GM19397 (cell line): ENCODE measurements at regions not wholly inside any gene's neighbourhood (a gene's known extent, or its start where the extent isn't known, plus 50 kb on each side); places are given as distances from the start of the nearest gene placed in this dataset.

Experiments used
- ATAC-seq: cut with Tn5 transposase; IDR thresholded peaks from one replicate; pipeline ENCODE4 v1.9.1; 2021; ENCODE audit warnings: mild to moderate bottlenecking, moderate library complexity; ENCODE audit not compliant: unreplicated experiment

DNA sequence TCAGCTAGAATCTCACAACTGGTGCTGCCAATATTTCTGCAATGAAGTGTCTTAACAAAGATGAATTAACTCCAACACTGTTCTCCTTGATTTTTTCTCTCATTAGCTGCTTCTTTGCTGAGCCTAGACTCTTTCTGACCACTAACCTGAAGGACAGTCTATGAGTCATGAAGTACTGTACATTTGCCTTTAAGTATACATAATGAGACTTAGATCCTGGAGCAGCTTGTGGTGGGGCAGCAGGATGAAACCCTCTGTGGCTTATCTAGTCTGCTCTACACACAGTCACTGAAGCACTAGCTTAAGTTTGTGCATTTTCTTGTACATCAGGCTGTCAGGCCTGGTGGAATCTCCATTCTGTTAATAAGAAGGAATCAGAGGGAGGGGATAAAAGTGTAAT, 307.4 kb upstream of the SMIM31 start:
- no peak for ATAC-seq

DNA sequence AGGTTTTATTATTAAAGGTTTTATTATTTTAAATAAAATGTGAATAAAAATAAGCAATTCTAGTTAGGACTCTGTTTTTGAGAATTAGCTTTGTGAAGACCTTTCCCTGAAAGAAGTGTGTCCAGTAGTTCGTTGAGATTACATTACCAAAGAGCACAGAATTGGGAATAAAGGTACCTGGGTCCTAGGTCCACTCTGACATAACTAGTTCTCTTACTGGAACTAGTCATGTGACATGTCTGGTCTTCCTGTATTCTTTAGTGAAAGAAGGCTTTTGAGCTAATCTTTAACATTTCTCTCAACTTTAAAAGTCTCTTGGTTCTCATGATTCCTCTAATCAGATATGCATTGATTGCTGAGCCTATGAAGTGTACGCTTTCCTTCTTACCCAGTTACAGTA, 292.0 kb upstream of the SMIM31 start:
- ATAC-seq, result no peak

DNA sequence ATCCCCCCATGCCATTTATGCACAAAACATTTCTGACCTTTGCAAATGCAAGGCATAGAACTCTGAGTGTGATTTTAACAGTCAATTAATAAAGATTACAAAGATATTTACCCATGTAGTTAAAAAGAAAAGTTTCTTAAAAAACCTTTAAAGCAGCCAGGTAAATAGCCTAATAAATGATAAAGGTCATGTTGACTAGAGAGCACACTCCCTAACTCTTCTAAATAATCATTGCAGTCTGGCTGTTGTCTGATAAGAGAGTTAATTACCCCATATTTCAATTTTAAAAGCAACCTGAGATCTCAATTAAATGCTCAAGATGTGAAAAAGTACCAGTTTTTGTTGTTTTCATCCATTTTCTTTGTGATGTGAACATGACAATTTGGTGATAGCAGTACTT, 291.5 kb upstream of the SMIM31 start:
- ATAC-seq, result no peak

DNA sequence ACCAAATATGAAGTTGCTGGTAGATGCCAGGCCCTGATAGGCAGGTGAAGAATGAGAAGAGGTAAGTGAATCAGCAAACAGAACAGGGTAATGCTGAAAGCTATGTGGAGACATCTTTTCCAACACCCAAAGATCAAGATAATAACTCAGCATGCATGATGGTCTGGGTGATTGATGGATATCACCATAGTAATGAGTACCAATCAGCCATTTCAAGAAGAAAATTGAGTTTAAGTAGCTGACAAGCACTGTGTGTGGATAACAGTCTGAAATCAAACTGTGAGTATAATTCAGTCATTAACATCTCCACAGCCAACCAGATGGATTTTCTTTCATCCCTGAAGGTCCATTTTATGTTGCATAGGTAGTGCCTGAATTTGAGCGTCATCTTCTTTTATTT, 289.6 kb upstream of the SMIM31 start:
- ATAC-seq, result no peak

DNA sequence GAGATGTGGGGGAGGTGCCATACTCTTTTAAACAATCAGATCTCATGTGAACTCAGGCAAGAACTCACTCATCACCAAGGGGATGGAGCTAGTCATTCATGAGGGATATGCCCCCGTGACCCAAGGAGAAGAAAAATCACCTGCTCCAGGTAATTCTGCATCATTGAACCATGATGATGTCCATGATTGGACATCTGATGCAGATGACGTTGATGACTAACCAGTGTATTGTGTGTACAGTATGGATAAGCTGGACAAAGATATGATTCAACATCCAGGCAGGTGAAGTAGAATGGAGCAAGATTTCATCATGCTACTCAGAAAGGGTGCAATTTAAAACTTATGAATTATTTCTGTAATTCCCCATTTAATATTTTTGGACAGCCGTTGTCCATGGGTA, 286.4 kb upstream of the SMIM31 start:
- ATAC-seq, result no peak

DNA sequence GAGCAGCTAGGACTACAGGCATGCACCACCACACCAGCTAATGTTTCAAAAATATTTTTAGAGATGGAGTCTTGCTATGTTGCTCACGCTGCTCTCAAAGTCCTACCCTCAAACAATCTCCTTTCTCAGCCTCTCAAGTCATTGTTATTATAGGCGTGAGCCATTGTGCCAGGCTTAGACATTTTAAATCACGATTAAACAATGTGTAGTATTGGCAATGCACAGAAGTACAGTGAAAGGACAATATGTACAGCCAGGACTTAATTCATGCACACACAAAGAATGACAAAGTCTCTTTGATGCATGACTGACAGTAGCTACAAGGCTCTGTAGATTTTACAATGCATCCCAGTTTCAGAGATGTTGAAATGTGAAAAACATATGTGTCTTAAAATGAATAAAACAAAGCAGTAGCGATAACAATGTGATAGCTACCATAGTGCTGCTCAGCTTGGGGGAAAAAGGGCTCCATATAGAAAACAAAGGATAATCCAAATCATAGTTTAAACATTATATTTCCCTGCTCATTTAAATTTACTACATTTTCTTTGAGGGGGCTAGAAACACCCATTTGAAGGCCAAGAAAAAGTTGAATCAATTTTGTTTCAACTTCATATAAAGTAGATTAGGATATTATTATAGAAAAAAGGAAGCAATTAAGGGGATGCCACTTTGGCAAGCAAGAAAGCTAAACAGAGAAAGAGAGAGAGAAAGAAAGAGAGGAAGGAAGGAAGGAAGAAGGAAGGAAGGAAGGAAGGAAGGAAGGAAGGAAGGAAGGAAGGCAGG, 272.4 kb upstream of the SMIM31 start:
- ATAC-seq, result no peak

DNA sequence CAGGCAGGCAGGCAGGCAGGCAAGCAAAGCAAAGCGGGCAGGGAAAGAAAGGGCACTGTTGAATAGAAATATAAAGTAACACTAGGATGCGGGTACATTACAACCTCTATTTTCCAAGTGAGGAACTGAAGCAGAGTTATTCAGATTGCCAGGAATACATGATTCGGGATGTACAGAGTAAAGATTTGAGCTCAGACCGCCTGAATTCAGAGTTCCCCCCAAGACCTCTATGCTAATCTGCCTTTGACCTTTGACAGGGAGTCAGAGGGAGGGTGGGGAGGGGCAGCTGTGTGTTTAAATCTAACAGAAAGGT, 271.9 kb upstream of the SMIM31 start:
- ATAC-seq, result no peak

DNA sequence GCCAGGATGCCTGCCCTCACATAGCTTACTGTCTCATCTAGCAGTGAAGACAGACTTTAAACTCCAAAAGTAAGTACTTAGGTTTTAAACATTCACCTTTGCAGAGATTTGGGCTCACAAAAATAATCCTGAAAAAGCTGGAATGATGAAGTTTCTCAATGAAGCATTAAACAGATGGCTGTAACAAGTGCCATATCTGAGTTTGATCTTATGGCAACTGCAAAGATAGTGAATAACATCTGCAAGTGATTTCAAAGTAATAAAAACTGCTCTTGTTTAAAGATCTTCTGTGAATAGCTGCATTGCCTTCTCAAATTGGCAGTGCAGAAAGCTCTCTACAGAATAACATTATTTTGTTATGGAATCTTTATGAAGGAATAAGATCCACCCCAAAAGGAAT, 271.2 kb upstream of the SMIM31 start:
- no peak for ATAC-seq

DNA sequence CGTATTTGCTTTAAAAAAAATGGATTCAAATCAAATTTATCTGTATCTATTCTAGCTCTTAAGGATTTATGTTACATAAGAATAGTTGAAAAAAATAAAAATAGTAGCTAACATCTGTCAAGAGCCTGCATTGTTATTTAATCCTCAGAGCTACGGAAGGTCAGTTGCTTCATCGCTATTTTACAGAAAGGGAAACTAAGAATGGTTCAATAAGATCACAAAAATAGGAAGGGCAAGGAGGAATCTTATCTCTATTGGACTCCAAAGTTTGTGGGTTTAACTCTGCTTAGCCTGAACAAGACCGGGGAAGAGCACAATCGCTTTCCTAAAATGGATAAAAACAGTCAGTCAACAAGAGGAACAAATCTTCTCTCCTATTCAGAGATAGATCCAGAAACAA, 270.2 kb upstream of the SMIM31 start:
- no peak for ATAC-seq

DNA sequence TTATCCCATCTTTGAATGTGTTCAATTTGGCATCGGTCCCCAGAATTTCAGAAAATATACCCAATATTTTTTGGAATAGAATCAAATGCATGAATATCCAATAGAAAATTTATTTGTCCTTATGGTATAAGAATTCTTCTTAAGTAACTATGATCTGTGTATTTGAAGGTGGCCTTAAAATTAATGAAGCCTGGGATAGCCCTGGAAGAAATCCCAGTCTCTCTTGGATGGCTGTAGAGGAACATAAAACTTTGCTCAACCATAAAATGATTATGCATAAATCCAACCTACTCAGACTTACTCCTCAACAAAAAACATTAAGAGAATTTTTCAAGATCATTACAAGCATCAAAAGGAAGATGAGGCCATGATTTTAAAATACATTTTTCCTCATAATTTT, 269.4 kb upstream of the SMIM31 start:
- ATAC-seq, result no peak

DNA sequence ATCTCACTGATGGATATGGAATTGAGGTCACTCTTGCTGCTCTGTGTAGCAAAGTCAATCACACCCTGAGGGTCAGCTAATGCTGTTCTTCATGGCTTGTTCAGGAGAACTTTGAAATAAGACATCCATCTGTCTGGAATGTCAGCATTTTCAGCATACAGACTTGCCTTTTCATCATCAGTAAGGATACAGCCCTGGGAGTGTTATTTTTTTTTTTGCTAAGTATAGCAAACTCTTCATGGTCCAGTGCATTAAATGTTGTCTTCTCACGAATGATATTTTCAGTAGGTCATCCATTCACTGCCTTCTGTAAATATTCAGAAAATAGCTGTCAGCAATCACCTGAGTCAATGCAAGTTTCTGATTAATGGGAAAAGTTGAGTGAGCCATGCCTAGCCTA, 268.8 kb upstream of the SMIM31 start:
- ATAC-seq, result no peak

DNA sequence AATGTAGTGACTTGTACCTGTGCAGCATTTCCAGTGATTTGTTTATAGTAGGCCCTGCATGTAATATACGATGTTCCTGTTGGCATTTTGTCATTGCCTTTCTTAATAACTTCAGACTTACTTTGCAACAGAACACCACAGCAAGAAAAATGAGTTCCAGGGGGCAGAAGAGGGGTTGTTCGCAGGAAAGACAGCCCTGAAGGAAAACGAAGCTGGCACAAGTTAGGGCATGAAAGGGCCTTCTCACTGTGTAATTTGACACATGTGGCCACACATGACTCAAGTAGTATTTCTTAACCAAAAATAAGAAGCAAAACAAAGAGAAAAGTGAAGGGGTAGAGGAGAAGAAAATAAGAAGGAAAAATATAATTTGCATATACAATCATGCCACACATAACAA, 265.8 kb upstream of the SMIM31 start:
- no peak for ATAC-seq

DNA sequence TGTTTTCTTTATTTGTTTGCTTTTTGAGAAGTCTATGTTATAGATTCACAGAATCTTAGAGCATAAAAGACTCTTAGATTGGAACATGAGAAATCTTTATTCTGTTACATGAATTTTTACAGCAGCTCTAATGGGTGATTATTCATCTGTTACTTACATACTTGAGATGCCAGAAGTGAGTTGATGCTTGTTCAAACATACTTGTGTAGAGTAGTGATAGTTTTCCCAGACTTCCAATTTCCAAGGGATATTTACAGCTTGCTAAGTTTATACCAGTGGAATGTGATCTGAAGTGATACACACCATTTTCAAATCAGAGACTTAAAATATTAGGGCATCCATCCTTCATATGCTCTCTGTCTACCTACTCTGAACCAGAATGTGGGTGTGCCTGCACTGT, 252.9 kb upstream of the SMIM31 start:
- ATAC-seq, result no peak

DNA sequence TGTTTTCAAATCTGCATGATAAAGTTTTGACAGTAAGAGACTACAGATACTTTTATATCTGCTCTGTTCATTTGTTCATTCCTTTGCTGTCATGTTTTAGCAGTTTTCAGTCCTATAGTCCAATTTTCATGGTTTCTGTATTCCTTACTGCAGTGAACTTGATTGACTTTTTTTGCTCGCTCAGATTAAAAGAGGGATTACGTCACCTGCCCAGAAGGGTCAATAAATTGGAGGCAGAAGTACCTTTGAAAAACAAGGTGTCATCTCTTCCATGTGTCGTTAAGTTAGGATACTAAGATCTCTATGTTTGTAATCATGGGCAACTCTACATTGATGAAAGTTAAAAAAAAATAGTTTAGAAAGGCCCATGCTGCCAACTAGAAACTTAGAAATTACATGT, 250.1 kb upstream of the SMIM31 start:
- ATAC-seq, result no peak

DNA sequence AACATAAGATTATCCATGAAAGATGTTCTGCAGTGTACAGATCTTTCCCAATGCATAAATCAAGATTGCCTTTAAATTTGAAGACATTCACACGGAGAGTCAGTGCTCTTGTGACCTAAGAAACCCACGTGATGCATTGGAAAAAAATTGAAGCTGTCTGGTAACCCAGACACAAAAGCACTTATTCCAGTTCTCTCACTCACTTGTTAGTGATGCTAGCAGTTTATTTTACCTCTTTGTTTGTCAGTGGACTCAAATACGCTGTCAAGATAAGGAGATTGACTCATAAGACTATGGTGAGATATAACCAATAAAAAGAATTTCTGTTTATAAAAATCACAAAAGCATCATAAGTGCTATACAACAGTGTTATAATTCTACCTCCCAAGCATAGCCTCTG, 245.8 kb upstream of the SMIM31 start:
- no peak for ATAC-seq

DNA sequence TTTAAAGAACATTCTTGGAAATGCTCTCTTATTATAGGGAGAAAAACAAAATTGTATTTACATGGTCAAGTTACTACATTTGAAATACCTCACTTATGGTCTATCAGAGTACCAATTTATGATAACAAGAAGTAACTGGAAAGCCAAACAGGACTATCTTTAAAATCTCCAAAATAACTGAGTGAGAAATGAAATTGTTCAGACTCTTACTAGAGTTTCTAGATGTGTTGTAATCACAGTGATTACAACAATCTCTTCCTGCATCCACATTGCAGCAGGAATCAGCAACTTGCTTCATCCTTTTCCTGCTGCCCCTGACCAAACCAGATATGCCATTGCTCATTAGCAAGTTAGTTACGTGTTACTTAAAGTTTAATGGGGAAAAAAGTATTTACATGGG, 245.2 kb upstream of the SMIM31 start:
- no peak for ATAC-seq

DNA sequence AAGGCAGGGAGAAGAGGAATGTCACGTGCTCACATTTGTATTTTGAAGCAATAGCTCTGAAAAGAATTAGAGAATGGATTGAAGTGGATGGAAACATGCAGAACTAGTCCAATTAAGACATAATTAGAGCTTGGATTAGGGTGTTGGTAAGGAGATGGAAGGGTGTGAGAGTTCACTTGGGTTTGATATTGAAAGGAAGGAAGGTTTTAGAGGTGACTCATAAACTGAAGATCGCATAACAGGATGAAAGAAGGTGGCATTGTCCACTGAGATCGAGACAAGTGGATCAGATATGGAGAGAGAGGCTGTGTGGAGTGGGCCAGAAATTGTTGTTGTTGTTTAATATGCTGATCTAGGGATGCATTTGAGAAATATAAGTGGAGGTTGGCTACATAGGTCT, 244.0 kb upstream of the SMIM31 start:
- ATAC-seq, result no peak

DNA sequence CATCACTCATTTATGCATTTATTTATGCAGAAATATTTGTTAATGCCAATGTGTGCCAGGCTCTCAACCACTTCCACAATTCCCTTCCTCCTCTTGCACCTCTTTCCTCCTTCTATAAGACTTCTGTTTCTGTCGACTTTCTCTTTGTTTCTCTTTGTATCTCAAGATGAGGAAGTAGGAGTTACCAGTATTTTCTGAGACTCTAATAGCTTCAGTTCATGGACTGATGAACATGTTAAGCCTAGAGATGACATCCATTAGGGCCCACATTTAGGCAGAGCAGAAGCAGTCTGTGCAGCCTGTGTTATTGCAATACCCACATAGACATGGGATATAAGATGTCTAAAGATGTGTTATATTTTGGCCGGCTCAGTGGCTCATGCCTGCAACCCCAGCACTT, 241.8 kb upstream of the SMIM31 start:
- ATAC-seq, result no peak

DNA sequence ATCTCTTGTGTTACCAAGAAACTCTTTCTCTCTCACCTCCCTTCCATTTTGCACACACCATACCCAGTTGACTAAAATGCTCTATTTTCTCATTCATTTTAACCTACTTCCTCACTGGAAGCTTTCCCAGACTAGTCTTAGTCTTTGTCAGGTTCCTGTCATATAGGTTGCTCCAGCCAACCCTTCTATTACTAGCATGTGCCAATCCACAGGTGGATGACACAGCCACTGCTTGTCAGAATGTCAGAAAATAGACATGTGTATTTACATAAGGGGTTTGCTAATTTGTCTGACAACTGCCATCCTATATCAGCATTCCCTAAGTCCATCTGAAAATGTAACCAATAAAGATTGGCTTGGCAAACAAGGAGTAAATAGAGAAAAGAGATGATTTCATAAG, 239.2 kb upstream of the SMIM31 start:
- no peak for ATAC-seq

DNA sequence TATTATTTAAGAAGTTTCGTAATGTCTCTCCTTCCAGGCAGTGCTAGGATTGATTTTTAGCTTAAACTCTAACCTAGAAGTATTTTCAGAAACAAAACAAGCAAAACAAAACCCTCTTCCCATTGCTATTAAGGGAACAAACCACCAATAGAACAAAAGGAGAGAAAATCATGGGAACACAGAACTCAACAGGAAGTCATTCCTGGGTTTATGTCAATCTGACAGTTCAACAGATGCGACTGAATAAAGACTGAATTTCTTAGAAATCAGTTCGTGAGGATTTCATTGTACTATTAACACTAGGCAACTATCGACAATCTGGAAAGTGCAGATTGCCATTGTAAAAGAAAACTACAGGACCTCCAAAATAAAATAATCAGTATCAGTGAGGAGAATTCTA, 229.1 kb upstream of the SMIM31 start:
- no peak for ATAC-seq

DNA sequence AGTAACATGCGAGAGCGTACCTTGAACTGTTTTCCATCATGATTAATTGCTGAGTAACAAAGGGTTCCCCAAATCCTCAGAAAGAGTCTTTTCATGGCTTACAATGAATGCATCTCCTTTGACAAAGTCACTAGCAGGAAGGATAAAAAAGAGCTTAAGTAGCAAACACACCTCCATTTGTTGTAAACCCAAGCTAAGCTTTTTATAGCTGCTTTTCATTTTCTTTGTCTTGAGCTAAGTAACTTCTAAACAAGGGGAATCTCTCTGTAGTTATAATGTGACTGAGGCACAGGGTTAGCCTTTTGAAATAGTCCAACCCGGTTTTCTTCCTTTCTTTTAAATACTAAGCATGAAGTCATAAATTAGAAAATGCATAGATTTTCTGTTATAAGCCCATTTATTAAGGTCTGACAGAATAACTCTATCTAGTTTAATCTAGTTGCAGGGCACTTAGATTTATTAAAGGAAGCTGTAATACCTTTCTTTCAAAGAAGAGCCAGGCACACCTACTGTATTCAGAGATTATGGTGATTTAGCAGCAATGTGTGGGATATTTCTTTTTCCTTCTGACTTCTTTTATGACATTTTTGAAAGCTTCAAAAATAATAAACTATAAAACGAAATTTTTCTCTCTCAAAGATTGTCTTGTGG, 226.9 kb upstream of the SMIM31 start:
- ATAC-seq, result no peak

DNA sequence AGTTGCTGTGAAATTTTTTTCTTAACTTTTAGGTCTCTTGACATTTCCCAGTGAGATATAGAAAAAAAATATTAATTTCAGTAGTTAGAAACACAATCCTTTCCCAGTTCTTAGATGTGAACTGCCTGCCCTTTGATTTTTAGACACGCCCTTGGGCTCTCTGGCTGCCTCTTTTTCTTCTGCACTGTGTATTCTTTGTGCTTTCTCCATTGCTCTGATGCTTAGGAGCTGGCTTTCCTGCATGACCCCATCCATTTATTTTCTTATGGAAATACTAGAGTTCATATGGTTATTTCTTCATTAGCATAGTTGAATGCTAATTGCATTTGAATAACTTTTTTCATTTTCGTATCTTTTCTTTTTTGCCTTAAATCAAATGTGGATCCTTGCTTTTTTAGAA, 224.9 kb upstream of the SMIM31 start:
- ATAC-seq, result no peak

DNA sequence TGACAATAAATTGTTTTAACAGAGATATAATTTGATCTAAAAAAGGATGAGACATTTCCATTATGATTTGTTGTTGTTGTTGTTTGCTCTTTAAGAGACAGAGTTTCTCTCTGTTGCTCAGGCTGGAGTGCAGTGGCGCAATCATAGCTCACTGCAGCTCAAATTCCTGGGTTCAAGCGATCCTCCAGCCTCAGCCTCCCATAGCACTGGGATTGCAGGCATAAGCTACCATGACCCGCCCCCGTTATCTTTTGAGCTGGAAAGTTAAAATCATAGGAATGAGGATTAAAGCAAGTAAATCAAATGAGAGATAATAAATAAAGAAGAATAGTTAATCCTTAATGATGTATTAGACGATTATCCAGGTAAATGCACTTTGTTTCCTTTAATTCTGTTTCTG, 224.4 kb upstream of the SMIM31 start:
- ATAC-seq, result no peak
